Activated CD8-positive, alpha-beta T cell treated with anti-CD3 and anti-CD28 coated beads, Interleukin-2, amount 10 ng/mL, durations not matched to agents 7 days and 5 days (primary cell): ENCODE measurements at regions not wholly inside any gene's neighbourhood (a gene's known extent, or its start where the extent isn't known, plus 50 kb on each side); places are given as distances from the start of the nearest gene placed in this dataset.

ENCODE experiments used
- ATAC-seq: fragments of 150-1000 bp; cut with Tn5 transposase; one replicate; pipeline ENCODE4 v1.10.0; 2021; ENCODE audit warnings: moderate library complexity
- CTCF ChIA-PET: fragments of 350-600 bp; sonication (Branson Sonifier 250); formaldehyde crosslinking; loops from one replicate; lab custom pipeline; 2021; ENCODE audit warnings: antibody characterized with exemption; lab: Charles Lee
- POLR2A ChIA-PET: fragments of 350-600 bp; sonication (Branson Sonifier 250); formaldehyde crosslinking; loops from one replicate; lab custom pipeline; 2021; ENCODE audit warnings: antibody characterized with exemption; lab: Charles Lee
- DNase-seq: peaks from one replicate; pipeline ENCODE4 v3.0.0-alpha.2; 2020
- H3K27ac Mint-ChIP-seq: one replicate; pipeline ENCODE4 v1.8.0; 2021; ENCODE audit warnings: mild to moderate bottlenecking, mixed read lengths
- H3K27me3 Mint-ChIP-seq: one replicate; pipeline ENCODE4 v1.8.0; 2021; ENCODE audit warnings: low read depth, mixed read lengths
- H3K36me3 Mint-ChIP-seq: one replicate; pipeline ENCODE4 v1.8.0; 2021; ENCODE audit warnings: low read depth, mixed read lengths
- H3K4me1 Mint-ChIP-seq: one replicate; pipeline ENCODE4 v1.8.0; 2021; ENCODE audit warnings: low read depth, mixed read lengths
- H3K4me3 Mint-ChIP-seq: one replicate; pipeline ENCODE4 v1.8.0; 2021; ENCODE audit warnings: mild to moderate bottlenecking, mixed read lengths
- H3K9me3 Mint-ChIP-seq: one replicate; pipeline ENCODE4 v1.8.0; 2022; ENCODE audit warnings: mixed read lengths; ENCODE audit not compliant: insufficient read depth

GRCh38 chr4:19327364-19327763 lies 924.3 kb upstream of the SLIT2 start:
- no peak for ATAC-seq
- Mint-ChIP-seq H3K27me3 (no peaks in the 10 kb centered on the region), H3K27ac (no peak overlapping the region), H3K36me3 (no peaks in the 10 kb centered on the region), H3K4me3 (no peak overlapping the region), H3K4me1 (no peaks in the 10 kb centered on the region), H3K9me3 (no peaks in the 10 kb centered on the region)
- POLR2A ChIA-PET: no interaction called here
- DNase-seq: no peak
- CTCF ChIA-PET: no interaction called here

GRCh38 chr4:19324184-19324583 lies 927.5 kb upstream of the SLIT2 start:
- POLR2A ChIA-PET: no interaction called here
- ATAC-seq (no peak), DNase-seq (no peak)
- Mint-ChIP-seq H3K27me3 (no peaks in the 10 kb centered on the region), H3K36me3 (no peaks in the 10 kb centered on the region), H3K4me3 (no peak overlapping the region), H3K27ac (no peak overlapping the region), H3K9me3 (no peaks in the 10 kb centered on the region), H3K4me1 (no peaks in the 10 kb centered on the region)
- CTCF ChIA-PET: no interaction called here

- CTCF ChIA-PET: no interaction called here
- Mint-ChIP-seq H3K36me3 (no peaks in the 10 kb centered on the region), H3K4me3 (no peak overlapping the region), H3K9me3 (no peaks in the 10 kb centered on the region), H3K27me3 (no peaks in the 10 kb centered on the region), H3K27ac (no peak overlapping the region), H3K4me1 (no peaks in the 10 kb centered on the region)
- ATAC-seq (no peak), DNase-seq (no peak)
- POLR2A ChIA-PET: no interaction called here
Observed at GRCh38 chr4:19319607-19320006, 932.1 kb upstream of the SLIT2 start.

GRCh38 chr4:19317377-19317776 lies 934.3 kb upstream of the SLIT2 start:
- H3K27ac Mint-ChIP-seq: no peak overlapping the region
- CTCF ChIA-PET: no interaction called here
- no peak for DNase-seq
- H3K4me1 Mint-ChIP-seq: no peaks in the 10 kb centered on the region
- no peak for ATAC-seq
- POLR2A ChIA-PET: no interaction called here
- no peak overlapping the region for H3K4me3 Mint-ChIP-seq
- H3K36me3 Mint-ChIP-seq: no peaks in the 10 kb centered on the region
- H3K9me3 Mint-ChIP-seq: no peaks in the 10 kb centered on the region
- H3K27me3 Mint-ChIP-seq: no peaks in the 10 kb centered on the region

GRCh38 chr4:19314116-19314515 lies 937.6 kb upstream of the SLIT2 start:
- Mint-ChIP-seq H3K9me3 (peaks cover 4% of the 10 kb centered on the region), H3K4me3 (no peak overlapping the region), H3K27ac (no peak overlapping the region), H3K4me1 (no peaks in the 10 kb centered on the region), H3K36me3 (no peaks in the 10 kb centered on the region), H3K27me3 (no peaks in the 10 kb centered on the region)
- ChIA-PET CTCF (no interaction called here), POLR2A (no interaction called here)
- no peak for ATAC-seq
- DNase-seq: no peak

GRCh38 chr4:19309378-19309777 lies 942.3 kb upstream of the SLIT2 start:
- POLR2A ChIA-PET: no interaction called here
- no peak overlapping the region for H3K4me3 Mint-ChIP-seq
- H3K9me3 Mint-ChIP-seq: peaks cover 10% of the 10 kb centered on the region
- H3K27ac Mint-ChIP-seq: no peak overlapping the region
- no peak for DNase-seq
- CTCF ChIA-PET: no interaction called here
- no peaks in the 10 kb centered on the region for H3K4me1 Mint-ChIP-seq
- no peak for ATAC-seq
- no peaks in the 10 kb centered on the region for H3K27me3 Mint-ChIP-seq
- H3K36me3 Mint-ChIP-seq: no peaks in the 10 kb centered on the region

GRCh38 chr4:19304028-19304427 lies 947.7 kb upstream of the SLIT2 start:
- ATAC-seq (no peak), DNase-seq (no peak)
- H3K9me3 Mint-ChIP-seq: peaks cover 8% of the 10 kb centered on the region
- ChIA-PET CTCF (no interaction called here), POLR2A (no interaction called here)
- no peaks in the 10 kb centered on the region for H3K36me3 Mint-ChIP-seq
- no peak overlapping the region for H3K4me3 Mint-ChIP-seq
- H3K27me3 Mint-ChIP-seq: no peaks in the 10 kb centered on the region
- no peaks in the 10 kb centered on the region for H3K4me1 Mint-ChIP-seq
- no peak overlapping the region for H3K27ac Mint-ChIP-seq

GRCh38 chr4:19301527-19301926 lies 950.2 kb upstream of the SLIT2 start:
- no peak overlapping the region for H3K27ac Mint-ChIP-seq
- DNase-seq (no peak), ATAC-seq (no peak)
- ChIA-PET CTCF (no interaction called here), POLR2A (no interaction called here)
- no peaks in the 10 kb centered on the region for H3K4me1 Mint-ChIP-seq
- no peak overlapping the region for H3K4me3 Mint-ChIP-seq
- H3K36me3 Mint-ChIP-seq: no peaks in the 10 kb centered on the region
- H3K27me3 Mint-ChIP-seq: no peaks in the 10 kb centered on the region
- H3K9me3 Mint-ChIP-seq: peaks cover 8% of the 10 kb centered on the region

GRCh38 chr4:19300213-19300612 lies 951.5 kb upstream of the SLIT2 start:
- no peaks in the 10 kb centered on the region for H3K4me1 Mint-ChIP-seq
- no peaks in the 10 kb centered on the region for H3K27me3 Mint-ChIP-seq
- H3K4me3 Mint-ChIP-seq: no peak overlapping the region
- POLR2A ChIA-PET: no interaction called here
- peaks cover 10% of the 10 kb centered on the region for H3K9me3 Mint-ChIP-seq
- H3K36me3 Mint-ChIP-seq: no peaks in the 10 kb centered on the region
- DNase-seq (no peak), ATAC-seq (no peak)
- no peak overlapping the region for H3K27ac Mint-ChIP-seq
- CTCF ChIA-PET: no interaction called here

- Mint-ChIP-seq H3K36me3 (no peaks in the 10 kb centered on the region), H3K4me3 (no peak overlapping the region), H3K4me1 (no peaks in the 10 kb centered on the region), H3K9me3 (peaks cover 10% of the 10 kb centered on the region), H3K27me3 (no peaks in the 10 kb centered on the region), H3K27ac (no peak overlapping the region)
- ATAC-seq (no peak), DNase-seq (no peak)
- CTCF ChIA-PET: no interaction called here
- POLR2A ChIA-PET: no interaction called here
Observed at GRCh38 chr4:19298998-19299397, 952.7 kb upstream of the SLIT2 start.

- Mint-ChIP-seq H3K27ac (no peak overlapping the region), H3K36me3 (no peaks in the 10 kb centered on the region), H3K4me1 (no peaks in the 10 kb centered on the region), H3K9me3 (peaks cover 30% of the 10 kb centered on the region), H3K4me3 (no peak overlapping the region), H3K27me3 (no peaks in the 10 kb centered on the region)
- CTCF ChIA-PET: no interaction called here
- ATAC-seq (no peak), DNase-seq (no peak)
- POLR2A ChIA-PET: no interaction called here
Observed at GRCh38 chr4:19293781-19294180, 957.9 kb upstream of the SLIT2 start.

GRCh38 chr4:19293080-19293479 lies 958.6 kb upstream of the SLIT2 start:
- ATAC-seq (no peak), DNase-seq (no peak)
- Mint-ChIP-seq H3K9me3 (peaks cover 30% of the 10 kb centered on the region), H3K27me3 (no peaks in the 10 kb centered on the region), H3K4me1 (no peaks in the 10 kb centered on the region), H3K27ac (no peak overlapping the region), H3K4me3 (no peak overlapping the region), H3K36me3 (no peaks in the 10 kb centered on the region)
- ChIA-PET POLR2A (no interaction called here), CTCF (no interaction called here)

GRCh38 chr4:19286924-19287323 lies 964.8 kb upstream of the SLIT2 start:
- no peaks in the 10 kb centered on the region for H3K27me3 Mint-ChIP-seq
- no peaks in the 10 kb centered on the region for H3K36me3 Mint-ChIP-seq
- H3K9me3 Mint-ChIP-seq: peaks cover 17% of the 10 kb centered on the region
- H3K27ac Mint-ChIP-seq: no peak overlapping the region
- ChIA-PET CTCF (no interaction called here), POLR2A (no interaction called here)
- H3K4me1 Mint-ChIP-seq: no peaks in the 10 kb centered on the region
- DNase-seq (no peak), ATAC-seq (no peak)
- no peak overlapping the region for H3K4me3 Mint-ChIP-seq
